GM19455 (cell line): ENCODE measurements at regions not wholly inside any gene's neighbourhood (a gene's known extent, or its start where the extent isn't known, plus 50 kb on each side); places are given as distances from the start of the nearest gene placed in this dataset.
"Not testable (repeated sequence)": the region's sequence is repeated elsewhere in the genome, so short reads cannot be mapped to it uniquely, and the experiment has no call there.

Experiments
- ATAC-seq: cut with Tn5 transposase; IDR thresholded peaks from one replicate; pipeline ENCODE4 v1.9.1; 2021; ENCODE audit not compliant: unreplicated experiment

DNA sequence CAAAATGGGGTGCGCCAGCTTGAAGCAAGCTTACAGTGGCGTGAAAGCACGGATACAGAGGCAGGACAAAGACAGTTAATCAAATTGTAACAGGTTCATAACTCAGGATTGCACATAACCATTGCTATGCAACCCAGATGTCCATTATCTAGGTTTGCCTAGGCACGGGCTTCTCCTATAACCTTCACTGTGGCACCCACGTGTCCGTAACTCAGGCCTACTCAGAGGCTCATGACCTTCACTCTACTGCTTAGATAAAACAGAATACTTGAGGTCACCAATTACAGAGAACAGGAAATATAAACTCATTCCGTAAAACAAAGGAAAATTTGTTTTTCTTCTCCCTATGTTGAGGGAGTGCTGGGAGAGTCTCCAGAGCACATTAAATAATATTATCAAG, 1585.9 kb upstream of the PRMT6 start:
- not testable (repeated sequence) for ATAC-seq

- no peak for ATAC-seq
These were observed 1573.0 kb upstream of the PRMT6 start for GRCh38 chr1:105483436-105483835.

- no peak for ATAC-seq
These were observed 1571.3 kb upstream of the PRMT6 start for GRCh38 chr1:105485207-105485606.

DNA sequence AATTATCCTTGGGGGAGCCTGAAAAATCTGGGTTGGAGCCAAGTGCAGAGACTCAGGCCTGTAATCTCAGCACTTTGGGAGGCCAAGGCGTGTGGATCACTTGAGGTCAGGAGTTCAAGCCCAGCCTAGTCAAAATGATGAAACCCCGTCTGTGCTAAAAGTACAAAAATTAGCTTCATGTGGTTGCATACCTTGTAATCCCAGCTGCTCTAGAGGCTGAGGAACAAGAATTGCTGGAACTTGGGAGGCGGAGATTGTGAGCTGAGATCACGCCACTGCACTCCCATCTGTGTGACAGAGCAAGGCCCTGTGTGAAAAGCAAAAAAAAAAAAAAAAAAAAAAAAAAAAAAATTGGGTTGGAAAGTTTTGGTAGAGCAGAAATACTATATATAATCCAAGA, 1563.6 kb upstream of the PRMT6 start:
- ATAC-seq = no peak

DNA sequence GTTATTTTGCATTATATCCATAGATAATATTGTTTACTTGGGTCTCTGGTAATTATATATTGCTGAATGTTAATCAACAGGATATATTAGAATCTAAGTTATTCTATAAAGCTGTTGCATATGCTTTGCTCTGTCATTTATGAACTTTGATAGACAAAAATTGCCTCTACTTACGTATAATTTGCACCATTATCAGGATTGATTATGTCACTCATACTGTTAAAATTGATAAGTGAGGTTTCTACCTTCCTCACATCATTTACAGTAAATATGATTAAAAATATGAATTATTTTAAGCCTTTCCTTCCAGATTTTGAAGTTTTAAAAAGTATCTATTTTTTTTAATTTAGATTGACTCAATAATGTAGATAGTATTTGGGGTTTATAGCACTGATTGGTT, 1540.4 kb upstream of the PRMT6 start:
- ATAC-seq = no peak

DNA sequence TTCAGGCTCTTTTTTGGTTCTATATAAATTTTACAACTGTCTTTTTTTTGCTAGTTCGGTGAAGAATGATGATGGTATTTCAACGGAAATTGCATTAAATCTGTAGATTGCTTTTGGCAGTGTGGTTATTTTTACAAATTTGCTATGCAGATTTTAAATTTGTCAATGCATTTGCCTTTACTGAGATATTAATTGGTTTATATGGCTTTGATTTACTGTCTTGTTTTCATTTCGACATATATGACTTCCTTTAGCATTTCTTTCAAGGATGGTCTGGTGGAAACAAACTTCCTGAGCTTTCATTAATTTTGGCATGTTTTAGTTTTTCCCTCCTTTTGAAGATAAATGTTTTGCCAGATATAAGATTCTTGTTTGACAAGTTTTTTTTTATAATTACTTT, 1522.5 kb upstream of the PRMT6 start:
- no peak for ATAC-seq

- no peak for ATAC-seq
These were observed 1512.0 kb upstream of the PRMT6 start for GRCh38 chr1:105544475-105544874.

DNA sequence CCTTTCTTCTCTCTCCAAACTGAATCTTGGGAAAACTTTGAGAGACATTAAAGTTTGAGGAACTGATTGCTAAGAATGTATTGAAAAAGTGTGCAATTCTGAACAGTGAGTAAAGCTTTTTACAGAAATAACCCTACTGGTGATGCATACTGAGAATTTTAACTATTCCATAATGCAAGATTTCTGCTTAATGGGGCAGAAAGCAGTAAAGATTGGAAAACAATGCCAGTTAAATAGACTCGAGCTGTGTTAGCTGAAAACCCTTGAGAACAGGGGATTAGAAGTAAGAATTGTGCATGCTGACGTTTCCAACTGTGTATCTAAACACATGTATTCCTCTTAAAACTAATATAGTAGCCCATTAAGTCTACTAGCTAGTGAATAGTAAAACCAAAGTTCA, 1500.2 kb upstream of the PRMT6 start:
- no peak for ATAC-seq

DNA sequence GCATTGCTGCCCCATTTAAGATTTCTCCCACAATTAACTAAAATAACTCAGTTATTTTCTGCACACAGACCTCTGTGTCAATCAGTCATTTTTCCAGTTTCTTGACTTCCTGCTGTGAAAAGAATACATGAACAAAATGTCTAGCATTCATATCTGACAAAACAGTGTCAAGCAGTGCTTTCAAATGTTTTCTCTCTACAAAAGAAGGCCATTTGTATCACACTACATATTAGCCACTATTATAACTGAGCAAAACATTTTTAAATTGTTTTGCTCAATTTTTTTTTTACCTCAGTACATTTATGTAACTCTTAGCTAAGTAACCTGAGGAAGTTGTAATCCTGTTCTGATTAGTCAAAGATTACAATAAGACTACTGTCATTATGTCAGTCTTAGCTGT, 1498.5 kb upstream of the PRMT6 start:
- ATAC-seq = no peak

DNA sequence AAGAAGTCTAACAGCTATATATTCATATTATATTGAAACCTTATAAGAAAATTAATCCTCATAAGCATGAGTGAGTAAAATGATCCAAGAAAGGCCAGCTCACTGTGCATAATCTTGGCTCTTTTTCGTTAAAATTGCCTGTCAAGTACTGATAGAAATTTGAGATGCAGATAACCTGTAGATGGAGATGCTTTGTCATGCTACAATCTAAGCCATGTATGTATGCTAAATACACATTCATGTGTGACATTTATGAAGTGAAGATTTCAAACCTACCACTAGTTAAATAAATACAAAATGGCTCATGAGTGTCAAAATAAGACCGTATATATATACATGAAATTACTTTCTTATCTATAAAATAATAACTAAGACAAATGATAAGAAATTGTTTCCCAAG, 1491.5 kb upstream of the PRMT6 start:
- ATAC-seq = no peak

DNA sequence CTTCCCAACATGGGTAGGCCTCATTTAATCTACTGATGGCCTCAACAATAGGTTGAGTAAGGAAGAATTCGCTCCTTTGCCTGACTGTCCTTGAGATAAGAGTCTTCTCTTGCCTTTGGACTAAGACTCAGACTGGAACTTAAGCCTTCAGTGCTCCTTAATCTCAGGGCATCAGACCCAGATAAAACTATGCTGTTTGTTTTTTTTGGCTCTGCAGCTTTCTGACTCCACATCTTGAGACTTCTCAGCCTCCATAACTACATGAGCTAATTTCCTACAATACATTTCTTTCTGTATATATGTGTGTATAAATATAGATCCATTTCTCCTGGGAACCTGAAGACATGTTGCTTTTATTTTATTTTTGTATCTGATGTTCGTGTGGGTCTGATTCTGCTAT, 1470.7 kb upstream of the PRMT6 start:
- ATAC-seq = no peak

- ATAC-seq = no peak
These were observed 1464.8 kb upstream of the PRMT6 start for GRCh38 chr1:105591681-105592080.

DNA sequence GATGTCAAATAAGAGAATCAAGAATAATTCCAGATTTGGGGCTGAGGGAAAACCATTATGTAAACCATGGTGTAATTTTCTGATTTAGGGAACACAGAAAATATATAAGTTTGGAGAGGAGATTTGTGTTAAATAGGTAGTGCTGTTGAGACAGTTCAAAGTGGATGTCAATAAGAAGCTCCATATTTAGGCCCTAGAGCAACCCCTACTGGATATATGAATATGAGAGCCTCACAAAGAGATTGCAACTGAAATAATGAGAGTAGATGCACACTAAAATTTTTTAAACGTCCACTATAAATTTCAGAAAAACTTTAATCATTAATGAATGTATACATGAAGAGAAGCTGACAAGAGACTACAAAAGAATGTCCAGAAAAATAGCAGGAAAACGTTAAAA, 1447.8 kb upstream of the PRMT6 start:
- no peak for ATAC-seq

DNA sequence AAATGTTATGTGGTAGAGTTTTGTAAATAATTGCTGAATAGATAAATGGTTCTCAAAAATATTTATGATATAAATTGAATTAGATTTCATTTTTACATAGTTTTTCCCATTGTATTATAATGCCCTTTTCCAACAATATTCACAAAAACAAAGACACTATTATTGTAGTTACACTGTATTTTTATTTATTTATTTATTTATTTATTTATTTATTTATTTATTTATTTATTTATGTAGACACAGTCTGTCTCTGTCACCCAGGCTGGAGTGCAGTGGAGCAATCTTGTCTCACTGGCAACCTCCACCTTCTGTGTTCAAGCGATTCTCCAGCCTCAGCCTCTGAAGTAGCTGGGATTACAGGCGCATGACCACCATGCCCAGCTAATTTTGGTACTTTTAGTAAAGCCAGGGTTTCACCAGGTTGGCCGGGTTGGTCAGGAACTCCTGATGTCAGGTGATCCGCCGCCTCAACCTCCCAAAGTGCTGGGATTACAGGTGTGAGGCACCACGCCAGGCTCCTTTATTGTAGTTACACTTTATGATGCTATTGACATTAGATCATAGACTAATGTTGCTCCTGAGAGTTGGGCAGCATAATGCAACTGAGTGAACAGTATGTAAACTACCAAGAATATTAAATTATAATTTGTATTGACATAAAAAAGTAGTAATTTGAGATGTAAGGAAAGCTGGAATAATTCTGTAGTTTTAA, 1430.0 kb upstream of the PRMT6 start:
- ATAC-seq = no peak

DNA sequence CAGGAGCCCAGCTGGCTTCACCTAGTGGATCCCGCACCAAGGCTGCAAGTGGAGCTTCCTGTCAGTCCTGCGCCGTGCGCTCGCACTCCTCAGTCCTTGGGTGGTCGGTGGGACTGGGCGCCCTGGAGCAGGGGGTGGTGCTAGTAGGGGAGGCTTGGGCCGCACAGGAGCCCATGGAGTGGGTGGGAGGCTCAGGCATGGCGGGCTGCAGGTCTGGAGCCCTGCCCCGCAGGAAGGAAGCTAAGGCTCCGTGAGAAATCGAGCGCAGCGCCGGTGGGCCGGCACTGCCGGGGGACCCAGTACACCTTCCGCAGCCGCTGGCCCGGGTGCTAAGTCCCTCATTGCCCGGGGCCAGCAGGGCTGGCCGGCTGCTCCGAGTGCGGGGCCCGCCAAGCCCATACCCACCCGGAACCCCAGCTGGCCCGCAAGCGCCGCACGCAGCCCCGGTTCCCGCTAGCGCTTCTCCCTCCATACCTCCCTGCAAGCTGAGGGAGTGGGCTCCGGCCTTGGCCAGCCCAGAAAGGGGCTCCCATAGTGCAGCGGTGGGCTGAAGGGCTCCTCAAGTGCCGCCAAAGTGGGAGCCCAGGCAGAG, 1425.2 kb upstream of the PRMT6 start:
- ATAC-seq = not testable (repeated sequence)

GRCh38 chr1:105632342-105633196, 1423.9 kb upstream of the PRMT6 start:
- ATAC-seq = no peak

DNA sequence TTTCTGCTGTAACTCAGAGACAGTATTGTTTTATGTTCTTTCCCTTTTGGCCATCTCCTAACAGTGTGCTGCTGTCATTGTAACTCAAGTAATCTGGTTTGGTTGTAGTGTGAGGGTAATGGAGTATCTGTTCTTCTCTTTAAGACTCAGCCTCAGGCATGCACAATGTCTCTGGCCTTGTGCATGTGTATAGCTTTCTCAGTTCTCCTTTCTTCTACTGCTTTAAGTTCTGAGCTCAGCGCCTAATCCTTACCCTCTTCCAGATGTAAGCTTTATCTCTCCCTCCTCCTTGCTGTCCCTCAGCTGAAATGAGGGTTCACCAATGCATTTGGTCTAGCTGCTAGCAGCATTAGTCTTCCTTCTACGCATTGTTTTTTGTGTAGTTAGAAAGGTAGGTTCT, 1420.4 kb upstream of the PRMT6 start:
- ATAC-seq = no peak

DNA sequence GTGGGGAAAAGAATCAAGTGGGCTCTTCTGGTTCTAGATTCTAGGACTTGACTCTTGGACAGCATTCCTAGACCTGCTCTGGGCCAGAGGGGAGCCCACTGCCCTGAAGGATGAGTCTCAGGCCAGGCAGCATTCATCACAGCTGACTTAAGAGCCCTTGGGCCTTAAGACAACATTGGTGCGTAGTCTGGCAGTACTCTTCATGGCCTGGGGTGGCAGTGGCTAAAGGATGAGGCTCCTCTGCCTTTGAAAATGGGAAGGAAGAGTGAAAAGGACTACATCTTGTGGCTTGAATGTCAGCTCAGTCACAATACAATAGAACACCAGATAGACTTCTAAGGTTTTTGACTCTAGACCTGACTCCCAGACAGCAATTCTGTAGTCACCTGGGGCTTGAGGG, 1415.1 kb upstream of the PRMT6 start:
- ATAC-seq = no peak

- ATAC-seq = no peak
These were observed 1404.4 kb upstream of the PRMT6 start for GRCh38 chr1:105652109-105652508.

DNA sequence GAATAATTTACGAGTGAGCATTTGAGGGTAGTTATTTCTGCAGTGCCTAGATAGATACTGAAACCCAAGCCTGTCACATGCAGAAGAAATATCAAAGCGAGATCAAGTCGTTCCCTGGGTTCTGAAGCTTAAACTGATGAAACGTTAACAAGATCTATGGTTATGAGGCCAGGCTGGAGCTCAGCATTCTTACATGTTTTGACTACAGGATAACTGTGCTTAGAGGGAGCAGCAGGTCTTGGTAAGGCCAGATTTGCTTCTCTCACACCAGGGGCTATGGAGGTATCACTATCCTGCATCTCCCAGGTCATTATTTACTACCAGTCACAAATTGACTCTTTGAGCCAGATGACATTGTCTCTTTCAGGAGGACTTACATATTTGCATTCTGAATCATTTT, 1401.4 kb upstream of the PRMT6 start:
- no peak for ATAC-seq

- no peak for ATAC-seq
These were observed 1392.0 kb upstream of the PRMT6 start for GRCh38 chr1:105664495-105664894.

- ATAC-seq = no peak
These were observed 1378.1 kb upstream of the PRMT6 start for GRCh38 chr1:105678334-105678733.
